ENCODE measurements at regions not wholly inside any gene's neighbourhood (a gene's known extent, or its start where the extent isn't known, plus 50 kb on each side); places are given as distances from the start of the nearest gene placed in this dataset.

- Histone ChIP-seq H3K27me3 (no peaks in the 10 kb centered on the region), H3K4me1 (peaks cover 6 to 36% (median 11%) of the 10 kb centered on the region in 10 experiments; a peak in 18 of 20 replicates), H3K4me3 (no peak overlapping the region), H3K36me3 (no peaks in the 10 kb centered on the region), H3K4me2 (peak overlapping the region; percentile 16 to 70 (median 51); a peak in 19 of 22 replicates), H4K20me1 (no peaks in the 10 kb centered on the region), H3K9ac (no peak overlapping the region), H3K9me3 (replicated peaks in 1 of 11) (no peaks in the 10 kb centered on the region), H3K27ac (no peak overlapping the region)
- TF ChIP-seq Cebpa-rat (IDR thresholded peaks at IDR 0.05) = no peak
Observed at GRCh38 chr4:74543231-74543781, 98.4 kb downstream of the AREG start.

GRCh38 chr4:74543983-74544382, 99.0 kb downstream of the AREG start:
- Histone ChIP-seq H3K27me3 (no peaks in the 10 kb centered on the region), H3K9ac (no peak overlapping the region), H4K20me1 (no peaks in the 10 kb centered on the region), H3K4me3 (no peak overlapping the region), H3K4me1 (peaks cover 6 to 36% (median 11%) of the 10 kb centered on the region in 10 experiments; a peak in 18 of 20 replicates), H3K9me3 (replicated peaks in 1 of 11) (no peaks in the 10 kb centered on the region), H3K27ac (no peak overlapping the region), H3K4me2 (peak overlapping the region in 5 of 11 experiments; percentile 53 to 70 (median 60); a peak in 9 of 22 replicates), H3K36me3 (no peaks in the 10 kb centered on the region)
- no peak for TF ChIP-seq Cebpa-rat (IDR thresholded peaks at IDR 0.05)

GRCh38 chr4:74544655-74545361, 99.9 kb downstream of the AREG start:
- TF ChIP-seq Cebpa-rat (IDR thresholded peaks at IDR 0.05) = no peak
- Histone ChIP-seq H3K27me3 (no peaks in the 10 kb centered on the region), H3K9me3 (replicated peaks in 1 of 11) (no peaks in the 10 kb centered on the region), H3K27ac (no peak overlapping the region), H3K4me2 (peak overlapping the region in 1 of 11 experiments; percentile 70; a peak in 1 of 22 replicates), H4K20me1 (no peaks in the 10 kb centered on the region), H3K36me3 (no peaks in the 10 kb centered on the region), H3K9ac (no peak overlapping the region), H3K4me3 (no peak overlapping the region), H3K4me1 (peaks cover 6 to 36% (median 11%) of the 10 kb centered on the region in 10 experiments; a peak in 18 of 20 replicates)

GRCh38 chr4:74545448-74545847, 100.5 kb downstream of the AREG start:
- Histone ChIP-seq H3K4me3 (no peak overlapping the region), H3K36me3 (no peaks in the 10 kb centered on the region), H3K4me1 (peaks cover 6 to 36% (median 11%) of the 10 kb centered on the region in 10 experiments; a peak in 18 of 20 replicates), H3K4me2 (peak overlapping the region in 2 of 11 experiments; percentile 26 to 34; a peak in 3 of 22 replicates), H4K20me1 (no peaks in the 10 kb centered on the region), H3K9ac (no peak overlapping the region), H3K27ac (no peak overlapping the region), H3K9me3 (replicated peaks in 1 of 11) (no peaks in the 10 kb centered on the region), H3K27me3 (no peaks in the 10 kb centered on the region)
- no peak for TF ChIP-seq Cebpa-rat (IDR thresholded peaks at IDR 0.05)

- H3K4me2 ChIP-seq = peak overlapping the region in 2 of 11 experiments; percentile 25 to 34; a peak in 2 of 22 replicates
- H3K27me3 ChIP-seq = no peaks in the 10 kb centered on the region
- no peaks in the 10 kb centered on the region for H4K20me1 ChIP-seq
- TF ChIP-seq Cebpa-rat (IDR thresholded peaks at IDR 0.05) = no peak
- no peaks in the 10 kb centered on the region for H3K36me3 ChIP-seq
- H3K4me3 ChIP-seq = no peak overlapping the region
- H3K27ac ChIP-seq = no peak overlapping the region
- peaks cover 6 to 36% (median 11%) of the 10 kb centered on the region in 10 experiments; a peak in 18 of 20 replicates for H3K4me1 ChIP-seq
- no peaks in the 10 kb centered on the region for H3K9me3 ChIP-seq (replicated peaks in 1 of 11)
- no peak overlapping the region for H3K9ac ChIP-seq
Observed at GRCh38 chr4:74546057-74546456, 101.1 kb downstream of the AREG start.

GRCh38 chr4:74547042-74547441, 102.1 kb downstream of the AREG start:
- no peak for TF ChIP-seq Cebpa-rat (IDR thresholded peaks at IDR 0.05)
- no peaks in the 10 kb centered on the region for H3K27me3 ChIP-seq
- no peak overlapping the region for H3K9ac ChIP-seq

GRCh38 chr4:74548561-74548960, 103.6 kb downstream of the AREG start:
- TF ChIP-seq Cebpa-rat (IDR thresholded peaks at IDR 0.05) = no peak
- H3K9me3 ChIP-seq (replicated peaks in 1 of 11) = no peaks in the 10 kb centered on the region
- H3K27ac ChIP-seq = no peak overlapping the region

More at GRCh38 chr4:74547042-74547441, 102.1 kb downstream of the AREG start:
- Histone ChIP-seq H3K36me3 (no peaks in the 10 kb centered on the region), H3K4me1 (peaks cover 6 to 36% (median 11%) of the 10 kb centered on the region in 10 experiments; a peak in 18 of 20 replicates), H3K9me3 (replicated peaks in 1 of 11) (no peaks in the 10 kb centered on the region), H3K4me3 (no peak overlapping the region), H4K20me1 (no peaks in the 10 kb centered on the region), H3K4me2 (no peak overlapping the region), H3K27ac (no peak overlapping the region)

GRCh38 chr4:74549936-74550335, 105.0 kb downstream of the AREG start:
- H3K4me1 ChIP-seq = peaks cover 0 to 14% (median 0%) of the 10 kb centered on the region in 10 experiments; a peak in 2 of 20 replicates
- no peak overlapping the region for H3K4me3 ChIP-seq
- no peaks in the 10 kb centered on the region for H3K27me3 ChIP-seq
- no peak overlapping the region for H3K27ac ChIP-seq
- H3K9ac ChIP-seq = no peak overlapping the region
- H3K9me3 ChIP-seq (replicated peaks in 1 of 11) = no peaks in the 10 kb centered on the region
- no peaks in the 10 kb centered on the region for H4K20me1 ChIP-seq
- TF ChIP-seq Cebpa-rat (IDR thresholded peaks at IDR 0.05) = no peak
- H3K36me3 ChIP-seq = no peaks in the 10 kb centered on the region
- H3K4me2 ChIP-seq = no peak overlapping the region

More at GRCh38 chr4:74548561-74548960, 103.6 kb downstream of the AREG start:
- no peaks in the 10 kb centered on the region for H3K27me3 ChIP-seq
- no peak overlapping the region for H3K4me2 ChIP-seq
- peaks cover under 1 to 24% (median 1%) of the 10 kb centered on the region in 10 experiments; a peak in 16 of 20 replicates for H3K4me1 ChIP-seq
- H3K36me3 ChIP-seq = no peaks in the 10 kb centered on the region
- no peak overlapping the region for H3K4me3 ChIP-seq
- no peak overlapping the region for H3K9ac ChIP-seq
- H4K20me1 ChIP-seq = no peaks in the 10 kb centered on the region

GRCh38 chr4:74555231-74555630, 110.3 kb downstream of the AREG start:
- no peaks in the 10 kb centered on the region for H4K20me1 ChIP-seq
- no peak overlapping the region for H3K4me2 ChIP-seq
- no peak overlapping the region for H3K27ac ChIP-seq
- no peak overlapping the region for H3K4me3 ChIP-seq
- H3K27me3 ChIP-seq = no peaks in the 10 kb centered on the region
- no peaks in the 10 kb centered on the region for H3K4me1 ChIP-seq
- no peaks in the 10 kb centered on the region for H3K36me3 ChIP-seq
- no peak for TF ChIP-seq Cebpa-rat (IDR thresholded peaks at IDR 0.05)
- H3K9ac ChIP-seq = no peak overlapping the region
- H3K9me3 ChIP-seq (replicated peaks in 1 of 11) = peaks cover 0 to 7% (median 0%) of the 10 kb centered on the region in 11 experiments; a peak in 3 of 22 replicates

Measured in BLaER1 treated with 17β-estradiol and CSF1 and Interleukin-3, amounts not matched to agents 10 nM and 100 nM (cell line).